ENCODE measurements at regions not wholly inside any gene's neighbourhood (a gene's known extent, or its start where the extent isn't known, plus 50 kb on each side); places are given as distances from the start of the nearest gene placed in this dataset.

DNA sequence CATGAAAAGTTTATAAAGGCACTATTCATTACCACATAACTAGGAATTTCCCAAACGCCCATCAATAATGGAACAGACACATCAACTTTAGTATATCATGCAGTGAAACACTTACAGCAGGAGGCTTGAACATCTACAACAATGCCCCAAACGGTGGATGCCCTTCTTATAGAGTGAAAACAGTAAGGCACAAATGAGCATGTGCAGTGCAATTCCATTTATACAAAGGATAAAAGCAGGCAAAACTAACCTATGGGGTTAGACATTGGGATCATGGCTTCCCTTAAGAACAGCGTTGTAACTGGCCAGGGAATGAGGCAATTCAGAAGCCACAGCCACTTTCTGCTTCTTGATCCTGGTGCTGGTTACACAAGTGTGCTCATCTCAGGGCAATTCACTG is 1363.0 kb downstream of the TBC1D22A start:
- no peak for TF ChIP-seq CTCF (conservative IDR thresholded peaks at IDR 0.05; ENCODE audit: low read length)
- no peak for TF ChIP-seq EZH2phosphoT487 (IDR thresholded peaks at IDR 0.05; ENCODE audit: borderline replicate concordance)
